Activated CD4-positive, alpha-beta T cell treated with anti-CD3 and anti-CD28 coated beads, Interleukin-2, Interleukin-6, amounts not matched to agents 100 ng/mL and 50 ng/mL, durations not matched to agents 16 hours and 8 hours (primary cell): ENCODE measurements at regions not wholly inside any gene's neighbourhood (a gene's known extent, or its start where the extent isn't known, plus 50 kb on each side); places are given as distances from the start of the nearest gene placed in this dataset.
A peak's percentile ranks its signal among the peaks of the same experiment; 100 is the strongest.
"Not testable (repeated sequence)": the region's sequence is repeated elsewhere in the genome, so short reads cannot be mapped to it uniquely, and the experiment has no call there.

Source experiments
- DNase-seq: peaks from one replicate; pipeline ENCODE4 v3.0.0-alpha.2; 2020

- no peak for DNase-seq
These were observed 1125.0 kb downstream of the TYW1 start for GRCh38 chr7:68121655-68122054.

- DNase-seq: no peak
These were observed 1126.2 kb downstream of the TYW1 start for GRCh38 chr7:68122801-68123200.

DNA sequence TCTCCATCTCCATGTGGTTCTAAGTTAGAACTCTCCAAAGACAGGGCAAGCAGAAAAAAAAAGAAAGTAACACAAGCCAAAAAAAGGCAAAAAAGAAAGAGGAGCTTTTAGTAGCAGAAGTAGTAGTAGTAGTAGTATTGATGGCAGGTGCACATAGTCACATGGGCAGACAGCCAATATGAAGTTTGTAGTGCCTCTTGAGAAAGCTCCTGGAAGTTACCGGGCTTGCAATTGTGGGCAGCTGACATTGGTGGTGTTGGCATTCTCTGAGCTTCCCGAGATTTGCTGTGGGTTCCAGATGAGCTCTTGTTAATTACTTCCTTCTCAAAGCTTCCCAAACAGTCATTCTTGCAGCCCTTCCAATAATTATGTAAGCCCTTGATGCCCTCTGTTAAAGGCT, 1128.5 kb downstream of the TYW1 start:
- DNase-seq: no peak

GRCh38 chr7:68133045-68133444, 1136.4 kb downstream of the TYW1 start:
- no peak for DNase-seq

DNA sequence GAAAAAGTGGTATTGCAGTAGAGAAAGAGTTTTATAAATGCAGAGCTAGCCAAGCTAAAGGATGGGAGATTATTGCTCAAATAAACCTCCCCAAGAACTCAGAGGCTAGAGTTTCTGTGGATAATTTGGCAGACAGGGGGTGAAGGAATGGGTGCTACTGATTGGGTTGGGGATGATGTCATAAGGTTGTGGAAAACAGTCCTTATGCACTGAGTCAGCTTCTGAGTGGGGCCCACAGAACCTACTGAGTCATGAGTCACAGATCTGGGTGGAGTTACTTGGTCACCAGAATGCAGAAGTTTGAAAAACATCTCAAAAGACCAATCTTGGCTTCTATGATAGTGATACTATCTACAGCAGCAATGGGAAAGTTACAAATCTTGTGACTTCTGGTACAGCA, 1146.7 kb downstream of the TYW1 start:
- DNase-seq: no peak

- no peak for DNase-seq
These were observed 1150.3 kb downstream of the TYW1 start for GRCh38 chr7:68146983-68147382.

DNA sequence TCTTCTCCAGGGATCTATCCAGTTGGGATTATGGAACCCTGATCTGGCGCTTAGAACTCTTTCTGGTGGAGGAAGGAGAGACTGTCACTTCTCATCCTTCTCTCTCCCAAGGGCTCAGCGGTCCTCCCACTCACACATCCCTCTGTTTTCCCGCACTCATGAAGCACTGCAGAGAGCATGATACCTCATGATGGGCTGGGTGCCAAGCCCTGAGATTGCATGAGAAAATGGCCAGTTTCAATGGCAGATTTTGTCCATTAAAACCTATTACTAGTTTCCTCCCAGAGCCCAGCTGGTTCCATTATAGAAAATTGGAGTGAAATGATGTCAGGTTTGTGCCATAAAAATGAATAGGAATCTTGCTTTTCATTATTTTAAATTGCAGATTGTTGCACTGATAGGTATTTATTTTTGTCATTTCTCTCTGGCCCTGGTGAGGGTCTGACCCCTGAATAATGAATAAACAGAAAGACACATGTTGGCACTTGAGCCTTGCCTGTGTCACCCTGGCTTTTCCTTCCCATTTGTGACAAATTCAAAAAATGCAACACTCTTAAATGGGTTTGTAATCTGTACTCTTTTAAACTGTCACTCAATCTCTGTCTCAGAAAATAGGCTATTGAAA, 1151.1 kb downstream of the TYW1 start:
- DNase-seq: no peak

DNA sequence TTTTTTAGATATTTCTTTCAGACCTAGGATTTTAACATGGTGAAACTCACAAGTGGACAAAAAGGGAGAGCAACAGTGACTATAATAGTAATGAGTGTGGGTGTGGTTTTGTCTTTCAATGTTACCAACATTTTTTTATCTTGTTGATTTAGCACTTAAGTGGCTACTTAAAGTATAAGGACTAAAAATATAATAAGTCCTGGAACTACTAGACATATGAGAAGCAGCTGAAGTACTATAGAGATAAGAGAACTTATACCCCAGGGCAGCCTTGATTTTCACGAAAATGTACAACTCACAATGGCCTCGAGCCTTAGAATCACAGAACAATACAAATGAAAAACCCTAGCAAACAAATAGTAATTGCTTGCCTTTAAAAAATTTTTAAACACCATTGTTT, 1151.8 kb downstream of the TYW1 start:
- no peak for DNase-seq

GRCh38 chr7:68152205-68152604, 1155.6 kb downstream of the TYW1 start:
- DNase-seq: no peak

DNA sequence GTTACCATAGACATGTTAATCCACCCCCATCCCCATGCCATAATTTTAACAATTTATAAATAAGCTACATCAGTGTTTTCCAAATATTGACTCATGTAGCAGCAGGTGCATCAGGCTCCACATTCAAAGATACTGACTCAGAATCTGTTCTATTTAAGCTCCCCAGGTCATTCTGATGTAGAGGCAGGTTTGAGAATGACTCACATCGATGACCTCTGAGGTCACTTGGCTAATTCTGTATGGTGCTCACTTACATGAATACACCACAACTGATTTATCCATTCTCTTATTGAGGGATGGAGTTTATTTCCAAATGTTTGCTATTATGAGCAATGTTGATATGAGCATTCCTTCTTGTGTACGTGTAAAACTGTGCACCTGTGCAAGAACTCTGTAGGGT, 1159.0 kb downstream of the TYW1 start:
- DNase-seq: no peak

- no peak for DNase-seq
These were observed 1162.2 kb downstream of the TYW1 start for GRCh38 chr7:68158686-68159295.

- DNase-seq: no peak
These were observed 1166.1 kb downstream of the TYW1 start for GRCh38 chr7:68162712-68163111.

- DNase-seq: no peak
These were observed 1169.9 kb downstream of the TYW1 start for GRCh38 chr7:68166525-68166924.

- DNase-seq: no peak
These were observed 1176.9 kb downstream of the TYW1 start for GRCh38 chr7:68173513-68173912.

- DNase-seq: peak; percentile 44
These were observed 1180.3 kb downstream of the TYW1 start for GRCh38 chr7:68176974-68177373.

DNA sequence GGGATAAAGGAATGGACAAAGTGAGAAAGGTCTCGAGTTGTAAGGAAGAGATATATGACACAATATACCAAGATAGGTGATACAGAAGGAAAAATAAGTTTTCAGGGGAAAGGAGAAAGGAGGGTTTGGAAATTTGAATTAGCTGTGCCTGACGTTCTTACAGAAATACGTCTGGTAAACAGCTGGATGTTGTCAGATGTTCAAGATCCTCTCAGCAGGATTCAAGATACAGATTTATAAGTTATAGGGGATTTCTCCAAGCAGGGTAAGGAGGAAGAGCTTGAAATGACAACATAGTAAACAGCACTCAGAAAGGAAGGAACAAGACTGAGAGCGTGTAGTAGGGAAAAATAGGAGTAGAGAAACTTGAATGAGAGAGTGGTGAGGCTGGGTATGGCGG, 1184.1 kb downstream of the TYW1 start:
- no peak for DNase-seq

- DNase-seq: no peak
These were observed 1186.5 kb downstream of the TYW1 start for GRCh38 chr7:68183176-68183575.

GRCh38 chr7:68185631-68186456, 1189.2 kb downstream of the TYW1 start:
- no peak for DNase-seq

- DNase-seq: no peak
These were observed 1190.9 kb downstream of the TYW1 start for GRCh38 chr7:68187532-68187931.

GRCh38 chr7:68192941-68193340, 1196.3 kb downstream of the TYW1 start:
- DNase-seq: no peak

DNA sequence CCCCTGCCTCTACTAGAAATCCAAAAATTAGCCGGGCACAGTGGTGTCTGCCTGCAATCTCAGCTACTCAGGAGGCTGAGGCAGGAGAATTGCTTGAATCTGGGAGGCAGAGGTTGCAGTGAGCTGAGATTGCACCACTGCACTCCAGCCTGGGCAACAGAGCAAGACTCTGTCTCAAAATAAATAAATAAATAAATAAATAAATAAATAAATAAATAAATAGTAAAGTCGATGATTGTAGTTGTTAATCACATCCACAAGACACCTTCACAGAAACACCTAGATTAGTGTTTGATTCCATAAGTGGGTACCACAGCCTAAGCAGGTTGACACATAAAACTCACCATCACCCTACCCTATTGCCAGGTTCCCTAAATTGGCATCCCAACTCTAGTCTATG, 1199.0 kb downstream of the TYW1 start:
- not testable (repeated sequence) for DNase-seq

GRCh38 chr7:68200051-68200670, 1203.5 kb downstream of the TYW1 start:
- no peak for DNase-seq

GRCh38 chr7:68203251-68203650, 1206.6 kb downstream of the TYW1 start:
- DNase-seq: no peak

DNA sequence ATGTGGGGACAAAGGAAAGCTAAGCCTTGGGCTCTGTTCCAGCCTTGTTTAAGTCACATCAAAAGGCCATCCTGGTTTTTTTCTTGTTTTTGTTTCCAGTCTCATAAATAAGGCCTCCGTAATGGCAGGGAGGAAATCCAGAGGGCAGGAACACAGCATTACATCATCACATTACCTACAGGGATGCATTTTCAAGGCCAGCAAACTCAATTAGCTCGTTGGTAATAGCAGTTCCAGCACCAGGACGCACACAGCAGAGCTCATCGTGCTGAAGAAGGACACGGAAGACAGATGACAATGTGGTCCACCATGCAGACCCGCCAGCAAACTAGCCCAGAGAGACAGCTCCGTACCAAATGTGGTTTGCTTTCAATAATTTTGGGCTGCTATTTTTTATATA, 1209.2 kb downstream of the TYW1 start:
- no peak for DNase-seq
